KMS-11 (cell line): ENCODE measurements at regions not wholly inside any gene's neighbourhood (a gene's known extent, or its start where the extent isn't known, plus 50 kb on each side); places are given as distances from the start of the nearest gene placed in this dataset.
"Not testable (repeated sequence)": the region's sequence is repeated elsewhere in the genome, so short reads cannot be mapped to it uniquely, and the experiment has no call there.

Experiments
- H2AFZ ChIP-seq: fragments of 200-600 bp; sonication (generic); 2 replicates; pipeline ENCODE4 v1.6.1; 2016; ENCODE audit warnings: antibody characterized with exemption, mixed run types, low read depth
- H3K27ac ChIP-seq: fragments of 200-600 bp; sonication (generic); 2 replicates; pipeline ENCODE4 v1.6.1; 2016; ENCODE audit warnings: mild to moderate bottlenecking, mixed run types
- H3K27me3 ChIP-seq: fragments of 200-600 bp; sonication (generic); 2 replicates; pipeline ENCODE4 v1.6.1; 2017; ENCODE audit warnings: mild to moderate bottlenecking, low read depth, mixed run types, moderate library complexity; ENCODE audit not compliant: insufficient read depth
- H3K36me3 ChIP-seq: fragments of 200-600 bp; sonication (generic); 2 replicates; pipeline ENCODE4 v1.6.1; 2017; ENCODE audit warnings: mild to moderate bottlenecking, mixed run types; ENCODE audit not compliant: insufficient read depth
- H3K4me1 ChIP-seq: fragments of 200-600 bp; sonication (generic); 2 replicates; pipeline ENCODE4 v1.6.1; 2016; ENCODE audit warnings: mild to moderate bottlenecking, low read depth, mixed run types; ENCODE audit not compliant: poor library complexity, severe bottlenecking
- H3K4me2 ChIP-seq: fragments of 200-600 bp; sonication (generic); 2 replicates; pipeline ENCODE4 v1.7.0; 2016; ENCODE audit warnings: mild to moderate bottlenecking, mixed run types
- H3K4me3 ChIP-seq: fragments of 200-600 bp; sonication (generic); IDR thresholded peaks from 2 replicates; pipeline ENCODE4 v1.6.1; 2017; ENCODE audit warnings: low read depth, low read length, mixed read lengths; ENCODE audit not compliant: insufficient read depth
- H3K79me2 ChIP-seq: fragments of 200-600 bp; sonication (generic); 2 replicates; pipeline ENCODE4 v1.6.1; 2016; ENCODE audit warnings: low read depth, mixed run types; ENCODE audit not compliant: insufficient read depth
- H3K9ac ChIP-seq: fragments of 200-600 bp; sonication (generic); 2 replicates; pipeline ENCODE4 v1.6.1; 2016; ENCODE audit warnings: mild to moderate bottlenecking, mixed run types
- H4K20me1 ChIP-seq: fragments of 200-600 bp; sonication (generic); 2 replicates; pipeline ENCODE4 v1.6.1; 2016; ENCODE audit warnings: mild to moderate bottlenecking, mixed run types; ENCODE audit not compliant: insufficient read depth

DNA sequence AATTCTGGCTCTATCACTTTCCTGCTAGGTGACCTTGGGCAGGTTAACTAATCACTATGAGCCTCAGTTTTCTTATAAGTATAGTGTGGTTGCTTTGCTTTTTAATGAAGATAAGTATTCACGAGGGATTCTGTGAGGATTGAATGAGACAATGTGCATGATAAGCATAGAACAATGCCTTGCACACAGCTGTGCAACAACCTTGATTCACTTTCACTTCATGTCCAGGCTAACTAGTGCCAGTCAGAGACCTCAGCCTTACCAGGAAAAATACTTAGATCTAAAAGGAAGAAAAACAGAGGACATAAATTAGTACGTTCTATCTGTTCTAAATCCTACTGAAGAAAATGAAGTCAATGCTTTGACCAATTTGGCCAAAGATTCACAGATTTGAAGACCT is 101.0 kb upstream of the NBPF9 start:
- not testable (repeated sequence) for H3K9ac ChIP-seq, H3K79me2 ChIP-seq, H3K27me3 ChIP-seq, H3K4me2 ChIP-seq, H2AFZ ChIP-seq, H3K36me3 ChIP-seq, H4K20me1 ChIP-seq, H3K27ac ChIP-seq, H3K4me3 ChIP-seq
- peaks cover 11% of the 10 kb centered on the region for H3K4me1 ChIP-seq

DNA sequence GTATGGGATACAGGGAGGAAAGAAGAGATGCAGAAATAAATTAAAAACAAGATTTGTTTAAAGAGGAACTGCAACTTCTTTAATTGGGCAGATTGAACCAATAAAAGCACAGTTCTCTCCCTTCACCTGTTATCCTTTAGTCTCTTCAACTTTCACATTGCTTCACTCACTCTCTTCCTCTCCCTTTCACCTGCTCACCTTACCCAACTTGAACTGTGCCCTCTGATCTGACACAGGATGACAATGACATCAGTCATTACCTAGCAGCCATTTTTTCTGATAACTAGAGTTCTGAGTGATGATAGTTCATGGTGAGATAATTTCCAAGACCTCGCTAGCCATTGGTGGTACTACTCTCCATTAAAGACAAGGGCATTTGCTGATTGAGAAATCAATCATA is 105.5 kb upstream of the NBPF9 start:
- H3K36me3 ChIP-seq, H3K27me3 ChIP-seq, H3K27ac ChIP-seq, H3K4me2 ChIP-seq, H4K20me1 ChIP-seq, H3K79me2 ChIP-seq, H3K4me3 ChIP-seq, H2AFZ ChIP-seq, H3K9ac ChIP-seq: not testable (repeated sequence)
- H3K4me1 ChIP-seq: peaks cover 11% of the 10 kb centered on the region

DNA sequence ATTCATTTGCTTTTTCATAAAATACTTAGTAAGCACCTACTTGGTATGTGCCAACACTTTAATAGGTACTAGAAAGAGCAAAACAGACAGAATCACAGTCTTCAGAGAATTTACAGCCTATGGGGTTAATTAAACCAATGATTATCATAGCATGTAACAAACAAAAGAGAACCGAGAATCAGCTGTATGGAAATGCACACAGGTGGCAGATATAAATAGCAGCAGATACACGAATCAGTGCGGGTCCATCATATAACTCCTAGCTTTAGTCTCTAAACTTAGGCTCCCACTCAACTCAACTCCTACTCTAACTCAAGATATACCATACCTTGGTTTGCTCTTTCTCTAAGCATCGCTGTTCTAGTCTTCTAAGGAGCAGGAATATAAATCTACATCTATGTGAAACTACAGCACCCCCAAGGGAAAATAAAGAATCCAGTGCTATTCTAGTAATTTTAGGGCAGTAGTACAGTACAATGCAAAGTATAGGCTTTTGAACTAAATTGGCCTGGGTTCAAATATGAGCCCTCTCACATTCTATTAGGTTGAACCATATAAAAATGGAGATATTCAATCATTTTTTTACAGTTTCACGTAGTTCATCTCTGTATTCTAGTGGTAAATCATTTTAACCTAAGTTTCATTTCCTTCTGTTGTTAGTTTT is 108.5 kb upstream of the NBPF9 start:
- not testable (repeated sequence) for H3K27me3 ChIP-seq, H2AFZ ChIP-seq, H3K36me3 ChIP-seq, H3K9ac ChIP-seq, H3K4me3 ChIP-seq, H3K4me1 ChIP-seq, H4K20me1 ChIP-seq, H3K79me2 ChIP-seq
- peak overlapping the region; percentile 32; the same call in 1 of the 2 replicates for H3K27ac ChIP-seq
- H3K4me2 ChIP-seq: peak overlapping the region; percentile 60; the same call in 1 of the 2 replicates

GRCh38 chr1:149212946-149213345 is 109.6 kb upstream of the NBPF9 start:
- not testable (repeated sequence) for H3K27me3 ChIP-seq, H3K9ac ChIP-seq, H3K36me3 ChIP-seq, H3K79me2 ChIP-seq, H3K4me3 ChIP-seq, H3K4me2 ChIP-seq, H4K20me1 ChIP-seq, H3K27ac ChIP-seq, H3K4me1 ChIP-seq, H2AFZ ChIP-seq

DNA sequence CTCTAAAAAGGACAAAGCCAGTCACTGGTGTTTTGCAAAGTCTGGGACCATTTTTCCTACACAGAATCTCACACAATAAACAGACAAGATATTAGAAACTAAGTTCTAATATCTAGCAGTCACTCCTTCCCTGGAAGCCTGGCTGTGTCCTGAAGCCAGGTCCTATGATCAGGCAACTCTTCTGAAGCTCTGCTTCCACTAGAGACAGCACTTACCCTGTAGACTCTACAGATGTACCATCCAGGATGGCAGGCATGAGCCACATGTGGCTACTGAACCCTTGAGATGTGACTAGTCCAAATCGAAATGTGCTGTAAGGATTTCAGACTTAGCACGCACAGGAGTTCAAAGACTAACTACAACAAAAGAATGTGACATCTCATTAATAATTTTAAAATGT is 110.3 kb upstream of the NBPF9 start:
- H3K79me2 ChIP-seq, H3K4me1 ChIP-seq, H3K27me3 ChIP-seq, H3K9ac ChIP-seq, H3K27ac ChIP-seq, H3K36me3 ChIP-seq, H4K20me1 ChIP-seq, H2AFZ ChIP-seq, H3K4me2 ChIP-seq, H3K4me3 ChIP-seq: not testable (repeated sequence)

- not testable (repeated sequence) for H2AFZ ChIP-seq, H3K27ac ChIP-seq, H3K79me2 ChIP-seq, H3K4me1 ChIP-seq, H4K20me1 ChIP-seq, H3K4me3 ChIP-seq, H3K27me3 ChIP-seq, H3K4me2 ChIP-seq, H3K9ac ChIP-seq, H3K36me3 ChIP-seq
Measured at GRCh38 chr1:149218080-149218988, 115.0 kb upstream of the NBPF9 start.

DNA sequence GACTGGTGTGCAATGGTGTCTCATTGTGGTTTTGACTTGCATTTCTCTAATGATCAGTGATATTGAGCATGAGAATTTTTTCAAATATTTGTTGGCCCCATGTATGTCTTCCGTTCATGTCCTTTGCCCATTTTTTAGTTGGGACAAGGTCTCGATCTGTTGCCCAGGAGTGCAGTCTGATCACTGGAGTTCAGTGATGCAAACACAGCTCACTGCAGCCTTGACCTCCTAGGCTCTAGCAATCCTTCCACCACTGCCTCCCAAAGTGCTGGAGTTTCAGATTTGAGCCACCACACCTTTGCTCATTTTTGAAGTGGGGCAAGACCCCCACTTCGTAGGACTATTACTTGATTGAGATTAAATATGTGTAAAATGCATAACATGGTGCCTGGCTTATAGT is 116.2 kb upstream of the NBPF9 start:
- not testable (repeated sequence) for H3K9ac ChIP-seq, H3K27me3 ChIP-seq, H3K4me3 ChIP-seq, H3K4me2 ChIP-seq, H3K4me1 ChIP-seq, H2AFZ ChIP-seq, H3K27ac ChIP-seq, H3K79me2 ChIP-seq, H3K36me3 ChIP-seq, H4K20me1 ChIP-seq

DNA sequence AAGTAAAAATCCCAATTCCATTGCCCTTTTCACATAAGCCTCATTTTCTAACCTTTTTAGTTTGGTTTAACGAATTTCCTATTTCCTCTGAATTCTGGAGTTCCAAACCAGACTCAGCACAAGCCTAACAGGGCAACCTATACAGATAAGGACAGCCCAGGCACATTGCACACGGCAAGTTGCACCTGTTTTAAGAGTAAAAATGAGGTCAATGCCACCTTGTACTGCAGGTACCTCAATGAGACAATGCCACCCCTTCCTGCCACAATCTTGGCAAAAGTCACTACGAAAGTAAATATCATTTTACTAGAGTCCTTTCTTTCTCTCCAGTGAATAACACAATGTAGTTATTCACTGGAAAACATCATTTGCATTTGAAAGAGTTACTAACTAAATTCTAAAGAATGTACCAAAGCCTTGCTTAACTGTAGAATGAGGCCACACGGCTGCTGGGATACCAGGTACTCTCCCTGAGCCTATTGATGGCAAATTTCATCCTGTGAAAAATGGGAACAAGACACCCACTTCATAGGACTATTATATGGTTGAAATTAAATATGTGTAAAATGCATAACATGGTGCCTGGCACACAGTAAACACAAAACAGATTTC is 117.2 kb upstream of the NBPF9 start:
- not testable (repeated sequence) for H3K4me1 ChIP-seq, H3K4me2 ChIP-seq, H2AFZ ChIP-seq, H3K79me2 ChIP-seq, H3K36me3 ChIP-seq, H3K4me3 ChIP-seq, H3K27me3 ChIP-seq, H3K27ac ChIP-seq, H4K20me1 ChIP-seq, H3K9ac ChIP-seq

GRCh38 chr1:149227933-149228665 is 124.7 kb upstream of the NBPF9 start:
- H3K27ac ChIP-seq: not testable (repeated sequence)

More at GRCh38 chr1:149227933-149228665, 124.7 kb upstream of the NBPF9 start:
- H3K4me3 ChIP-seq, H3K4me1 ChIP-seq, H3K27me3 ChIP-seq, H3K9ac ChIP-seq, H3K79me2 ChIP-seq, H4K20me1 ChIP-seq, H2AFZ ChIP-seq, H3K36me3 ChIP-seq, H3K4me2 ChIP-seq: not testable (repeated sequence)
